Stimulated activated CD4-positive, alpha-beta T cell treated with anti-CD3 and anti-CD28 coated beads, Interleukin-15, amount 100 ng/mL, for 24 hours (primary cell): ENCODE measurements at regions not wholly inside any gene's neighbourhood (a gene's known extent, or its start where the extent isn't known, plus 50 kb on each side); places are given as distances from the start of the nearest gene placed in this dataset.
"Not testable (repeated sequence)": the region's sequence is repeated elsewhere in the genome, so short reads cannot be mapped to it uniquely, and the experiment has no call there.

Experiments used
- DNase-seq: peaks from one replicate; pipeline ENCODE4 v3.0.0-alpha.2; 2020

GRCh38 chrX:10974920-10975319 is 136.2 kb upstream of the HCCS start:
- DNase-seq: no peak

GRCh38 chrX:10979956-10980355 is 131.2 kb upstream of the HCCS start:
- DNase-seq: no peak

- DNase-seq: no peak
These were observed 129.6 kb upstream of the HCCS start for GRCh38 chrX:10981506-10981905.

- DNase-seq: no peak
These were observed 127.6 kb upstream of the HCCS start for GRCh38 chrX:10983526-10983925.

DNA sequence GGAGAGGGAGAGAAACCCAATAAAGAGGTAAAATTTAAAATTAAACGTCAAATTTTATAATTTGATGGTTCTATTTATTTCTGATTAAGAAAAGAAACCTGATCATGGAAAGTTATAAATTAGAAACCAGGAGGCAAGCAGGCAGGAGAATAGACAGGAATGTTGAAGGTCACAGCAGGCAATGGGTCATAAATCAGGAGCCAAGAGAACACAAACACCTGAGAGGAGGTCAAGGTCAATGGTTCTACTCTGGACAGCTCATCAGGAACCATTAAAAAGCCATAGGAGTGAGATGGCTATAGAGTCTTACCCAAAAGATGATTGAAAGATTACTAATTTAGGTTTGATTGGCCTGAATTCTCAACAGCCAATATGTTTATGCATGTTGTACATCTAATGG is 126.9 kb upstream of the HCCS start:
- no peak for DNase-seq

DNA sequence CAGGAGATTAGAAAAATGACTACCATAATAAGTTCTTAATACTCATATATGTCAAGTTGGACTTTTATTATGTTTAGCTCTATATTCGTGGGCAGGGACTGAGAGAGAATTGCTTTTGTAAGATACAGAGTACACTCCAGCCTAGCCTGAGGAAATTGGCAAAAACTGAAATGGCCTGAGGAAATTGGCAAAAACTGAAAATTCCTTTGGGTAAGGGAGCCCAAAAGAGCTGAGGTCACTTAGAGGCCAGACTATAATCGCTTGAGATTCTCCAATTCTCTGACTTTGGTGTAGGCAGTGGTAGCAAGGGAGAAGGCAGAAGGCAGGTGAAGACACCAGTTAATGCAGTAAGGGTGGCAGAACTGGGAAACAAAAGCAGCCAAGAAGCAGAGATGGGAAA is 124.5 kb upstream of the HCCS start:
- no peak for DNase-seq

DNA sequence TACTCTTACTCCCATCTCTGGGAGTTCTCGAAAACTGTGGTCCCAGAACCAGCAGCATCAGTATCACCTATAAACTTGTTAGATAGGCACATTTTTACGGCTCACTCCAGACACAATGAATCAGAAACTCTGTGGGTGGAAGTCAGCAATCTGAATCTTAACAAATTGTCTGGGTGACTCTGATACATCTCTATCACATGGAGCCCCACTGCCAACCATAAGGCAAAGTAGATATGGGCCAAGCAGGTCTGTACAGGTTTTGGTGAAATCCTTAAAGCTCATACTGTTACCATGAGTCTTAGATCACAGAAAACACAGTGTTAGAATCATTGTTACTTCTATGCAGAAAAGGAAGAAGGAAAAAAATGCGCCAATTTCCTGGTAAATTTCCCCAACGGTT is 122.5 kb upstream of the HCCS start:
- DNase-seq: no peak

GRCh38 chrX:10989386-10989785 is 121.7 kb upstream of the HCCS start:
- no peak for DNase-seq

DNA sequence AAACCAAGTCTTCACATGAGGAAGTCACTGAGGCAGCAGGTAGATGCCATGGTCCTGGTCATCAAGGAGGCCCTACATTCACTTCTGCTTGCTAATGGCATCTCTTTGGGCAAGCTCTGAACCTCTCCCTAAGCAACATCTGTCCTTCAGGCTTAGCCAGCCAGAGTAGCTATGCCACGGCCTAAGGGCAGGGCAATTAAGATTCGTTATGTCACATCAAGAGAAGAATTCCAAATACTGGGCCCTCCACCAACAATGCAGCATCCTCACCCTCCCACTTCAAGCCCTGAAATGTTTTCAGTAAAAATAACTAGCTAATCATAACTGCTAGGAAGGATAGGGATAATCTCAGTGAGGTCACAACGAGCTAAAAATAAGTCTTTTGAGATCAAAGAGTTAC is 120.7 kb upstream of the HCCS start:
- no peak for DNase-seq

DNA sequence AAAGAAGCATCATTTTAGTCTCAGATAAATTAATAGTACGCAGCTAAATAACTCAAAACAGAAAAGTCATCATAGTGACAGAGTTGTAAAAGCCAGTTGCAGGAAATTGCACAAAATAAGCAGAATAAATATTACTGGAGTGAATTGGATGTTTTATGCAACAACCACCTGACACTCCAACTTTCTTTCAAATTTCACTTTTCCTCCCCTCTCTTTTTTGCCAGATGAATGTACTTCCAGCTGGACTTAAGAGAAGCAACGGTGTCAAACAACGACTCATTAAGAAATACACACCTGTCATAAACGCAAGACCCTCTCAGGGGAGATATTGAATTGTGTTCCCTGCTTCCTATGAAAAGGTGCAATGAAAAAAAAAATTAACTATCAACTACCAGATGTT is 120.2 kb upstream of the HCCS start:
- DNase-seq: no peak

- DNase-seq: no peak
These were observed 119.0 kb upstream of the HCCS start for GRCh38 chrX:10992110-10992509.

- DNase-seq: not testable (repeated sequence)
These were observed 104.1 kb upstream of the HCCS start for GRCh38 chrX:11007076-11007475.

GRCh38 chrX:11010476-11010875 is 100.7 kb upstream of the HCCS start:
- DNase-seq: no peak

DNA sequence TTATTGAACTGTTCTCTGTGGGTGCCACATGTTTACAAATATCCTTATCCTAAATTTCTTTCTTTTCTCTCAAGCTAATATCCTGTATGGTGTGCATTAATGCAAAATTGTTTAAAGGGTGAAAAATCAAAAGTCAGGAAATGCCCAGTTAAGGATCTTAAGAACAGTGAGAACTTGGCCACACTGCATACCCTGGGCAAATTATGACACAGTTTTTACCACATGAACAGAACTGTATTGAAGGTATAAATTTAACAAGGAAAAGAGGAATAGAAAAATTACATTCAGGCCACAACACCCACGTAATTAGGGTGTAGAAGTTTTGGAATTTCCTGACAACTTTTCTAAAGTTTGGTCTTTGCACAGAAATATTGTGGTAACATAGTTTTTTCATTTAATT is 94.4 kb upstream of the HCCS start:
- no peak for DNase-seq

GRCh38 chrX:11022588-11022987 is 88.5 kb upstream of the HCCS start:
- not testable (repeated sequence) for DNase-seq

GRCh38 chrX:11039926-11040325 is 71.2 kb upstream of the HCCS start:
- DNase-seq: no peak

DNA sequence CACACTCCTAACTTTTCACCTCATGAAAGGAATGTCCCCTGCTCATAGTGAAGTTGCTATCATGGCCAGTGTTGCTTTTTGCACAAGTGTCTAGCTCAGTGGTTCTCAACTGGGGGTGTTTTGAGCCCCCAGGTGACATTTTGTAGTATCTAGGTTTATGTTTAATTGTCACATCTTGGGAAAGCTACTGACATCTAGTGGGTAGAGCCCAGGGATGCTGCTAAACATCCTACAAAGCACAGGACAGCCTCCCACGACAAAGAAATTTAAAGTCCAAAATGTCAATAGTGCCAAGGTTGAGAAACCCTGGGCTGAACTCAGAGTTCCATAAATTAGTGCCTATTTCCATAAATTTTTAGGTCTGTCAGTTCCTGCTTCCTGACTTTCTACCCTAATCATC is 70.7 kb upstream of the HCCS start:
- no peak for DNase-seq

DNA sequence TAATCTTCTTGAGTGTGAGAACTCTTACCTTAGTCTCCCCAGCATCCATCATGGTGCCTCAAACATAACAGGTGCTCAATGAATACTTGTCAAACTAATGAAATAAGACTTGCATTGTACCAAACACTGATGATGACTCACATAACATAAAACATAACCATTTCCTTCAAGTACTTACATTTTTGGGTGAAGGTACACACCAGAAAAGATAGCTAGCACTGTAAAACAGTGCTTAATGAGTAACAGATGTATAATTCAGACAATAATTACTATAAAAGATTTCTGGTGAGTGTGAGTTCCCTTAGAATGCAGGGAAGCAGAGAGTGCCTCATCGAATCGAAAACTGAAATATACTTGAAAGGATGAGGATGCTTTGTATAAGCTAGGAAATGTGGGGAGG is 70.1 kb upstream of the HCCS start:
- no peak for DNase-seq

- no peak for DNase-seq
These were observed 61.1 kb upstream of the HCCS start for GRCh38 chrX:11050013-11050412.

DNA sequence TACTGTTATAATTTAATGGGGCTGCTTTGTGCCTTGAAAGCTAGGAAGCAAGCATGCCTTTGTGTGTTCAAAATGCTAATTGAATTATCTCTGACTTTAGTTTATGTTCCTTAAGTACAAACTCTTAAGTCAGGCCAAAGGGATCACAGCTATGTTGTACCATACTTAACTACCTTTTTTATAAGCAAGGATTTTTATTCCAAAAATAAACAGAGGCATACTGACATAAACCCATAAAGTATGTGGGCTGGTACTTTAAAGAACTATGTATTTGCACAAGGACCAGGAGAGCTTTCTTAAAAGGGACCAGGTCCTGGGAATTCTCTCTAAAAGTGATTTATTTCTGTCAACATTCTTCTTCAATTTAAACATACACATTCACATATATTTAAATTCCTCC is 57.8 kb upstream of the HCCS start:
- DNase-seq: no peak

DNA sequence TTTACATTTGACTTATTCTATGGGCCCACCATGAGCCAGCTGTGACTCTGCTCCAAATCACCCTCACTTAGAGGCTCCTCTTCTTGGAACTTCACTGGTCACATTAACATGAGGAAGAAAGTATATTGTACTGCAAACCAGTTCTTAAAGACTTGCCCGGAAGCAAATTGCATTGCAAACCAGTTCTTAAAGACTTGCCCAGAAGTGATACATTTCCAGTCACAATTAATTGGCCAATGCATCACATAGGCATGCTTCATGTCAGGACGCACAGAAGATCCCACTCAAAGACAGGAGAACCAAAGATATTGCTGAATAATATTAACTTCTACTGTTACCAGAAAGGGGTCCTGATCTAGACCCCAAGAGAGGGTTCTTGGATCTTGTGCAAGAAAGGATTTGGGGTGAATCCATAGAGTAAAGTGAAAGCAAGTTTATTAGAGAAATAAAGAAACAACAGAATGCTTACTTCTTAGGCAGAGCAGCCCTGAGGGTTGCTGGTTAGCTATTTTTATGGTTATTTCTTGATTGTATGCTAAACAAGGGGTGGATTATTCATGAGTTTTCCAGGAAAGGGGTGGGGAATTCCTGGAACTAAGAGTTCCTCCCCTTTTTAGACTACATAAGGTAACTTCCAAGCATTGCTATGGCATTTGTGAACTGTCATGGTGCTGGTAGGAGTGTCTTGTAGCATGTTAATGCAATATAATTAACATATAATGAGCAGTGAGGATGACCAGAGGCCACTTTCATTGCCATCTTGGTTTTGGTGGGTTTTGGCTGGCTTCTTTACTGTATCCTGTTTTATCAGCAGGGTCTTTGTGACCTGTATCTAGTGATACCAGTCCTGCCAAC is 54.6 kb upstream of the HCCS start:
- no peak for DNase-seq

- no peak for DNase-seq
These were observed 51.2 kb upstream of the HCCS start for GRCh38 chrX:11059933-11060332.
